ENCODE measurements at regions not wholly inside any gene's neighbourhood (a gene's known extent, or its start where the extent isn't known, plus 50 kb on each side); places are given as distances from the start of the nearest gene placed in this dataset.

GRCh38 chr5:61822584-61822983 lies 483.4 kb upstream of the KIF2A start:
- Histone ChIP-seq H3K27me3 (ENCODE audit: control insufficient read depth, insufficient read depth, low read length) (no peaks in the 10 kb centered on the region), H3K9ac (ENCODE audit: low read length) (no peak overlapping the region), H3K27ac (ENCODE audit: low read length) (no peak overlapping the region), H3K9me3 (ENCODE audit: control insufficient read depth, low read depth, low read length) (no peaks in the 10 kb centered on the region), H3K4me3 (ENCODE audit: low read length) (no peak overlapping the region), H3K36me3 (ENCODE audit: control insufficient read depth, low read depth, low read length) (no peaks in the 10 kb centered on the region), H3K4me1 (ENCODE audit: control insufficient read depth, low read depth, low read length) (peaks cover 4% of the 10 kb centered on the region)

GRCh38 chr5:61823065-61823464 lies 482.9 kb upstream of the KIF2A start:
- Histone ChIP-seq H3K9ac (ENCODE audit: low read length) (no peak overlapping the region), H3K9me3 (ENCODE audit: control insufficient read depth, low read depth, low read length) (no peaks in the 10 kb centered on the region), H3K36me3 (ENCODE audit: control insufficient read depth, low read depth, low read length) (no peaks in the 10 kb centered on the region), H3K4me1 (ENCODE audit: control insufficient read depth, low read depth, low read length) (peaks cover 4% of the 10 kb centered on the region), H3K27me3 (ENCODE audit: control insufficient read depth, insufficient read depth, low read length) (no peaks in the 10 kb centered on the region), H3K27ac (ENCODE audit: low read length) (no peak overlapping the region), H3K4me3 (ENCODE audit: low read length) (no peak overlapping the region)

GRCh38 chr5:61823781-61824180 lies 482.2 kb upstream of the KIF2A start:
- H3K9ac ChIP-seq (ENCODE audit: low read length) = no peak overlapping the region
- no peak overlapping the region for H3K4me3 ChIP-seq (ENCODE audit: low read length)
- H3K36me3 ChIP-seq (ENCODE audit: control insufficient read depth, low read depth, low read length) = no peaks in the 10 kb centered on the region
- H3K27me3 ChIP-seq (ENCODE audit: control insufficient read depth, insufficient read depth, low read length) = no peaks in the 10 kb centered on the region
- no peak overlapping the region for H3K27ac ChIP-seq (ENCODE audit: low read length)
- H3K4me1 ChIP-seq (ENCODE audit: control insufficient read depth, low read depth, low read length) = peaks cover 4% of the 10 kb centered on the region
- H3K9me3 ChIP-seq (ENCODE audit: control insufficient read depth, low read depth, low read length) = no peaks in the 10 kb centered on the region

- no peak overlapping the region for H3K9ac ChIP-seq (ENCODE audit: low read length)
- H3K27me3 ChIP-seq (ENCODE audit: control insufficient read depth, insufficient read depth, low read length) = no peaks in the 10 kb centered on the region
- H3K4me3 ChIP-seq (ENCODE audit: low read length) = no peak overlapping the region
- peaks cover 4% of the 10 kb centered on the region for H3K4me1 ChIP-seq (ENCODE audit: control insufficient read depth, low read depth, low read length)
- no peaks in the 10 kb centered on the region for H3K36me3 ChIP-seq (ENCODE audit: control insufficient read depth, low read depth, low read length)
- H3K9me3 ChIP-seq (ENCODE audit: control insufficient read depth, low read depth, low read length) = no peaks in the 10 kb centered on the region
- no peak overlapping the region for H3K27ac ChIP-seq (ENCODE audit: low read length)
Measured at GRCh38 chr5:61824396-61824795, 481.6 kb upstream of the KIF2A start.

- Histone ChIP-seq H3K4me1 (ENCODE audit: control insufficient read depth, low read depth, low read length) (peaks cover 4% of the 10 kb centered on the region), H3K9me3 (ENCODE audit: control insufficient read depth, low read depth, low read length) (no peaks in the 10 kb centered on the region), H3K27ac (ENCODE audit: low read length) (no peak overlapping the region), H3K9ac (ENCODE audit: low read length) (no peak overlapping the region), H3K4me3 (ENCODE audit: low read length) (no peak overlapping the region), H3K27me3 (ENCODE audit: control insufficient read depth, insufficient read depth, low read length) (no peaks in the 10 kb centered on the region), H3K36me3 (ENCODE audit: control insufficient read depth, low read depth, low read length) (no peaks in the 10 kb centered on the region)
Measured at GRCh38 chr5:61827445-61827975, 478.5 kb upstream of the KIF2A start.

- H3K27me3 ChIP-seq (ENCODE audit: control insufficient read depth, insufficient read depth, low read length) = no peaks in the 10 kb centered on the region
- no peaks in the 10 kb centered on the region for H3K4me1 ChIP-seq (ENCODE audit: control insufficient read depth, low read depth, low read length)
- H3K36me3 ChIP-seq (ENCODE audit: control insufficient read depth, low read depth, low read length) = no peaks in the 10 kb centered on the region
- H3K9ac ChIP-seq (ENCODE audit: low read length) = no peak overlapping the region
- no peak overlapping the region for H3K4me3 ChIP-seq (ENCODE audit: low read length)
- H3K27ac ChIP-seq (ENCODE audit: low read length) = no peak overlapping the region
- no peaks in the 10 kb centered on the region for H3K9me3 ChIP-seq (ENCODE audit: control insufficient read depth, low read depth, low read length)
Measured at GRCh38 chr5:61828856-61829255, 477.1 kb upstream of the KIF2A start.

- no peak overlapping the region for H3K27ac ChIP-seq (ENCODE audit: low read length)
- H3K36me3 ChIP-seq (ENCODE audit: control insufficient read depth, low read depth, low read length) = no peaks in the 10 kb centered on the region
- H3K9ac ChIP-seq (ENCODE audit: low read length) = no peak overlapping the region
- no peaks in the 10 kb centered on the region for H3K9me3 ChIP-seq (ENCODE audit: control insufficient read depth, low read depth, low read length)
- H3K27me3 ChIP-seq (ENCODE audit: control insufficient read depth, insufficient read depth, low read length) = no peaks in the 10 kb centered on the region
- H3K4me3 ChIP-seq (ENCODE audit: low read length) = no peak overlapping the region
- no peaks in the 10 kb centered on the region for H3K4me1 ChIP-seq (ENCODE audit: control insufficient read depth, low read depth, low read length)
Measured at GRCh38 chr5:61831736-61832135, 474.3 kb upstream of the KIF2A start.

- Histone ChIP-seq H3K36me3 (ENCODE audit: control insufficient read depth, low read depth, low read length) (no peaks in the 10 kb centered on the region), H3K9me3 (ENCODE audit: control insufficient read depth, low read depth, low read length) (no peaks in the 10 kb centered on the region), H3K27me3 (ENCODE audit: control insufficient read depth, insufficient read depth, low read length) (no peaks in the 10 kb centered on the region), H3K27ac (ENCODE audit: low read length) (no peak overlapping the region), H3K4me3 (ENCODE audit: low read length) (no peak overlapping the region), H3K9ac (ENCODE audit: low read length) (no peak overlapping the region), H3K4me1 (ENCODE audit: control insufficient read depth, low read depth, low read length) (no peaks in the 10 kb centered on the region)
Measured at GRCh38 chr5:61837788-61838187, 468.2 kb upstream of the KIF2A start.

GRCh38 chr5:61840361-61840760 lies 465.6 kb upstream of the KIF2A start:
- no peaks in the 10 kb centered on the region for H3K4me1 ChIP-seq (ENCODE audit: control insufficient read depth, low read depth, low read length)
- H3K27ac ChIP-seq (ENCODE audit: low read length) = no peak overlapping the region
- no peak overlapping the region for H3K4me3 ChIP-seq (ENCODE audit: low read length)

GRCh38 chr5:61842840-61843239 lies 463.2 kb upstream of the KIF2A start:
- Histone ChIP-seq H3K36me3 (ENCODE audit: control insufficient read depth, low read depth, low read length) (no peaks in the 10 kb centered on the region), H3K27ac (ENCODE audit: low read length) (no peak overlapping the region), H3K4me1 (ENCODE audit: control insufficient read depth, low read depth, low read length) (no peaks in the 10 kb centered on the region), H3K4me3 (ENCODE audit: low read length) (no peak overlapping the region), H3K9ac (ENCODE audit: low read length) (no peak overlapping the region), H3K9me3 (ENCODE audit: control insufficient read depth, low read depth, low read length) (no peaks in the 10 kb centered on the region), H3K27me3 (ENCODE audit: control insufficient read depth, insufficient read depth, low read length) (no peaks in the 10 kb centered on the region)

More at GRCh38 chr5:61840361-61840760, 465.6 kb upstream of the KIF2A start:
- H3K9ac ChIP-seq (ENCODE audit: low read length) = no peak overlapping the region
- no peaks in the 10 kb centered on the region for H3K9me3 ChIP-seq (ENCODE audit: control insufficient read depth, low read depth, low read length)
- no peaks in the 10 kb centered on the region for H3K27me3 ChIP-seq (ENCODE audit: control insufficient read depth, insufficient read depth, low read length)
- no peaks in the 10 kb centered on the region for H3K36me3 ChIP-seq (ENCODE audit: control insufficient read depth, low read depth, low read length)

GRCh38 chr5:61850696-61851095 lies 455.3 kb upstream of the KIF2A start:
- H3K9ac ChIP-seq (ENCODE audit: low read length) = no peak overlapping the region
- H3K27me3 ChIP-seq (ENCODE audit: control insufficient read depth, insufficient read depth, low read length) = no peaks in the 10 kb centered on the region
- H3K4me3 ChIP-seq (ENCODE audit: low read length) = no peak overlapping the region
- no peak overlapping the region for H3K27ac ChIP-seq (ENCODE audit: low read length)
- H3K4me1 ChIP-seq (ENCODE audit: control insufficient read depth, low read depth, low read length) = no peaks in the 10 kb centered on the region
- H3K9me3 ChIP-seq (ENCODE audit: control insufficient read depth, low read depth, low read length) = no peaks in the 10 kb centered on the region
- no peaks in the 10 kb centered on the region for H3K36me3 ChIP-seq (ENCODE audit: control insufficient read depth, low read depth, low read length)

- no peaks in the 10 kb centered on the region for H3K27me3 ChIP-seq (ENCODE audit: control insufficient read depth, insufficient read depth, low read length)
- H3K27ac ChIP-seq (ENCODE audit: low read length) = no peak overlapping the region
- no peaks in the 10 kb centered on the region for H3K4me1 ChIP-seq (ENCODE audit: control insufficient read depth, low read depth, low read length)
- H3K36me3 ChIP-seq (ENCODE audit: control insufficient read depth, low read depth, low read length) = no peaks in the 10 kb centered on the region
- H3K9me3 ChIP-seq (ENCODE audit: control insufficient read depth, low read depth, low read length) = no peaks in the 10 kb centered on the region
- H3K4me3 ChIP-seq (ENCODE audit: low read length) = no peak overlapping the region
- no peak overlapping the region for H3K9ac ChIP-seq (ENCODE audit: low read length)
Measured at GRCh38 chr5:61854531-61854930, 451.5 kb upstream of the KIF2A start.
